D721Med (cell line): ENCODE measurements at regions not wholly inside any gene's neighbourhood (a gene's known extent, or its start where the extent isn't known, plus 50 kb on each side); places are given as distances from the start of the nearest gene placed in this dataset.

Experiments
- DNase-seq: peaks from one replicate; pipeline ENCODE4 v3.0.0; 2011; ENCODE audit warnings: low spot score; ENCODE audit not compliant: insufficient read length
- FAIRE-seq: peaks from 2 replicates; lab custom pipeline; 2011; peaks lifted over from hg19 to GRCh38; lab: Jason Lieb, UNC
- CTCF ChIP-seq: IDR thresholded peaks from 2 replicates; pipeline ENCODE4 v1.5.1; 2012; ENCODE audit warnings: mild to moderate bottlenecking, control low read depth; ENCODE audit not compliant: insufficient read depth; ENCODE audit errors: missing control alignments

- DNase-seq (no peak), FAIRE-seq (no peak)
- TF ChIP-seq CTCF: no peak
Observed at GRCh38 chrX:6803607-6804006, 268.7 kb upstream of the VCX3A start.

- DNase-seq (no peak), FAIRE-seq (no peak)
- TF ChIP-seq CTCF: no peak
Observed at GRCh38 chrX:6793000-6793399, 258.1 kb upstream of the VCX3A start.

- DNase-seq (no peak), FAIRE-seq (no peak)
- TF ChIP-seq CTCF: no peak
Observed at GRCh38 chrX:6783912-6784311, 249.0 kb upstream of the VCX3A start.

GRCh38 chrX:6782831-6783230, 247.9 kb upstream of the VCX3A start:
- DNase-seq: no peak
- no peak for TF ChIP-seq CTCF
- FAIRE-seq: no peak

GRCh38 chrX:6778544-6779503, 243.9 kb upstream of the VCX3A start:
- DNase-seq (no peak), FAIRE-seq (no peak)
- TF ChIP-seq CTCF: no peak

GRCh38 chrX:6777238-6778002, 242.5 kb upstream of the VCX3A start:
- no peak for DNase-seq
- no peak for FAIRE-seq
- no peak for TF ChIP-seq CTCF
